Lung (tissue), 11 donors: ENCODE measurements at regions not wholly inside any gene's neighbourhood (a gene's known extent, or its start where the extent isn't known, plus 50 kb on each side); places are given as distances from the start of the nearest gene placed in this dataset.

Experiments
- ATAC-seq: fragments of 200-7000 bp; cut with Tn5 transposase; one replicate; pipeline ENCODE4 v1.9.1; 2020; ENCODE audit warnings: moderate number of reproducible peaks; ENCODE audit not compliant: insufficient read depth, low FRiP score
- DNase-seq, 3 donors: peaks; one replicate each; pipeline ENCODE4 v3.0.0-alpha.2; 2013 to 2017
- H3K27ac ChIP-seq, 2 donors: one replicate each; pipeline ENCODE4 v1.5.1; 2013; ENCODE audit warnings: mild to moderate bottlenecking in 2 of 2, moderate library complexity in 2 of 2, control low read depth in 1 of 2, inconsistent platforms in 1 of 2, low read depth in 1 of 2, low read length in 1 of 2
- H3K27me3 ChIP-seq, 3 donors: one replicate each; pipeline ENCODE4 v1.5.1; 2013; ENCODE audit warnings: low read length in 2 of 3; ENCODE audit not compliant: control insufficient read depth in 3 of 3, insufficient read depth in 3 of 3
- H3K36me3 ChIP-seq, 4 donors: one replicate each; pipeline ENCODE4 v1.5.1; 2013; ENCODE audit warnings: low read length in 4 of 4, mild to moderate bottlenecking in 1 of 4, moderate library complexity in 1 of 4; ENCODE audit not compliant: control insufficient read depth in 4 of 4, insufficient read depth in 4 of 4
- H3K4me1 ChIP-seq, 5 donors: one replicate each; pipeline ENCODE4 v1.5.1; 2013; ENCODE audit warnings: low read length in 5 of 5, mild to moderate bottlenecking in 2 of 5, moderate library complexity in 1 of 5; ENCODE audit not compliant: control insufficient read depth in 5 of 5, insufficient read depth in 5 of 5
- H3K4me3 ChIP-seq: one replicate; pipeline ENCODE4 v1.5.1; 2013; ENCODE audit warnings: mild to moderate bottlenecking, control low read depth, moderate library complexity
- H3K9ac ChIP-seq, 2 donors: one replicate each; pipeline ENCODE4 v1.5.1; 2013; ENCODE audit warnings: low read length in 2 of 2, control low read depth in 1 of 2; ENCODE audit not compliant: insufficient read depth in 1 of 2
- H3K9me3 ChIP-seq, 4 donors: one replicate each; pipeline ENCODE4 v1.5.1; 2013; ENCODE audit warnings: low read length in 3 of 4, mild to moderate bottlenecking in 1 of 4, moderate library complexity in 1 of 4; ENCODE audit not compliant: control insufficient read depth in 4 of 4, insufficient read depth in 3 of 4
- WGBS, 2 donors: extraction: QIAGEN DNeasy Blood & Tissue Kit; methylation state at CpG; one replicate each; pipeline ENCODE4 v1.1.7; 2013; 5-methylcytosine and 5-hydroxymethylcytosine counted together
- TF ChIP-seq, protein P1 (sequence below): IDR thresholded peaks from 2 replicates; pipeline ENCODE4 v1.5.1; 2012; ENCODE audit warnings: mild to moderate bottlenecking; ENCODE audit errors: control extremely low read depth, extremely low read depth
- donor health status: control.
- donor health status: control.
- donor health status: Bipolar disorder and iron deficiency.
- donor health status: healthy.
- donor health status: DM: yes; HTN: yes; CAD: no.

DNA sequence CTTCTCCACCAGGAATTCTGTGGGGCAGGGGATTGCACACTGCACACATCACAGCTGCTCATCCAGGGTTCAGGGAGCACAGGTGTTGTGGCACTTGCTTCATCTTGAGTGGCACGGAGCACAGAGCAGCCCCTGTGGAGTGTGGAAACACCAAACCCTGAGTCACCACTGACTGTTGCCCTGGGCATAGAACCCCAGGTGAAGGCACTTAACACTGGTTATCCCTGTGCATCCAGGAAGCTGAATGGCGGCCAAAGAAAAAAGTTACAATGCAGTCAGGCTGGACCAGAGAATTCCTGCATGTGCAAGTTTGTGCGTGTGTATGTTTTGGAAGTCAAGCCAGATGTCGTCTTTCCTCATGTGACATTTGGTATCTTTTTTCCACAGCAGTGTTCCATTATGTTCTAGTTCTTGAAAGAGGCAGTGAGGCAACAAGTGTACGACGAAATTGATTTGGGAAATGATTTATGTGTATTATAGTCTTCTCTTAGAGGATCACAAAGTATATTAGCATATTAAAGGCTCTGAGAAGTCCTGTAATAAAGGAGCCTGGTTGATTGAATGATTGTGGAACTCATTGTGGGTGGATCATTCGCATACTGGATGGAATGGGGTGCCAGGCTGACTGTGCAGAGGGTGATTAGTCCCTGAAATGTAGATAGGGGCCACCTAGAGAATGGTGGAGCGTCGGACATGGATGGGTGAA lies 292.3 kb downstream of the TLE3 start:
- Histone ChIP-seq H3K9ac (no peak overlapping the region), H3K27me3 (no peaks in the 10 kb centered on the region), H3K4me3 (no peak overlapping the region), H3K9me3 (no peaks in the 10 kb centered on the region), H3K27ac (peak overlapping the region in 1 of 2 donors; percentile 37), H3K36me3 (no peaks in the 10 kb centered on the region), H3K4me1 (peaks cover 0 to 5% (median 0%) of the 10 kb centered on the region in 5 donors)
- ATAC-seq, result no peak
- WGBS, 2 donors, result 64 to 81% methylated on average over 9 of the region's 9 CpGs
- TF ChIP-seq, protein P1, sequence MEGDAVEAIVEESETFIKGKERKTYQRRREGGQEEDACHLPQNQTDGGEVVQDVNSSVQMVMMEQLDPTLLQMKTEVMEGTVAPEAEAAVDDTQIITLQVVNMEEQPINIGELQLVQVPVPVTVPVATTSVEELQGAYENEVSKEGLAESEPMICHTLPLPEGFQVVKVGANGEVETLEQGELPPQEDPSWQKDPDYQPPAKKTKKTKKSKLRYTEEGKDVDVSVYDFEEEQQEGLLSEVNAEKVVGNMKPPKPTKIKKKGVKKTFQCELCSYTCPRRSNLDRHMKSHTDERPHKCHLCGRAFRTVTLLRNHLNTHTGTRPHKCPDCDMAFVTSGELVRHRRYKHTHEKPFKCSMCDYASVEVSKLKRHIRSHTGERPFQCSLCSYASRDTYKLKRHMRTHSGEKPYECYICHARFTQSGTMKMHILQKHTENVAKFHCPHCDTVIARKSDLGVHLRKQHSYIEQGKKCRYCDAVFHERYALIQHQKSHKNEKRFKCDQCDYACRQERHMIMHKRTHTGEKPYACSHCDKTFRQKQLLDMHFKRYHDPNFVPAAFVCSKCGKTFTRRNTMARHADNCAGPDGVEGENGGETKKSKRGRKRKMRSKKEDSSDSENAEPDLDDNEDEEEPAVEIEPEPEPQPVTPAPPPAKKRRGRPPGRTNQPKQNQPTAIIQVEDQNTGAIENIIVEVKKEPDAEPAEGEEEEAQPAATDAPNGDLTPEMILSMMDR, result no peak
- no peak for DNase-seq

DNA sequence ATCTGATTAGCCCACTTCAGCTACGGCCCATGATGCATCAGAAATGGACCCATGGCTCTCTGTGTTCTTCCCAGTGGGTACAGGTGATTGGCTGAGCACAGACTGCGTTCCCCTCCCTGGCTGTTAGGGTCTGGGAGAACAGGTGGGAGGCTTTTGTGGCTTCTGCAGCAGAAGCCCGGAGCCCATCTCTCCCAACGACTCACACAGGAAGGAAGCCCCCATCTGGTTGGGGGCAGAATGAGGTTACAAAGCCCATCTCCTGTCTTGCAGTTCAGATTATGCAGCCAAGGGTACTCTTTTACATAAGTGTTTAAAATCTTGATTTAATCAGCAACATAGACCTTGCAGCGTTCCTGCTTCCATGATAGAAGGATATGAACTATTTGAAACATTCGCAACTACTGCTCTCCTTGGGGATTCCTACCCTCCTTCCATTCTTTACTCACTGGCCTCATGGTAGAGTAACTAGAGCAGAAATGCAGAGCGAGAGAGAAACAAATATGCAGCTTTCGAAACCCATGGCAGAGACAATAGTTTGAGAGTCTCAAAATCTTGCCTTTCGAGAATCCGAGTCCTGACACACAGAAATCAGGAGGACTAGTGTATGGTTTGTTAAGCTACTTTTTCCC lies 291.3 kb downstream of the TLE3 start:
- DNase-seq (no peak), ATAC-seq (no peak)
- Histone ChIP-seq H3K27me3 (no peaks in the 10 kb centered on the region), H3K27ac (no peak overlapping the region), H3K4me1 (peaks cover 0 to 9% (median 0%) of the 10 kb centered on the region in 5 donors), H3K4me3 (no peak overlapping the region), H3K36me3 (no peaks in the 10 kb centered on the region), H3K9me3 (no peaks in the 10 kb centered on the region), H3K9ac (no peak overlapping the region)
- WGBS, 2 donors, result 55 to 67% methylated on average over 10 of the region's 10 CpGs
- TF ChIP-seq, protein P1, result no peak

GRCh38 chr15:69807721-69808120 lies 290.0 kb downstream of the TLE3 start:
- no peaks in the 10 kb centered on the region for H3K36me3 ChIP-seq
- no peak overlapping the region for H3K9ac ChIP-seq
- no peaks in the 10 kb centered on the region for H3K27me3 ChIP-seq
- 61 to 71% methylated on average over 5 of the region's 5 CpGs for WGBS, 2 donors
- no peak overlapping the region for H3K4me3 ChIP-seq
- DNase-seq, result no peak
- peaks cover 0 to 9% (median 0%) of the 10 kb centered on the region in 5 donors for H3K4me1 ChIP-seq
- H3K9me3 ChIP-seq, result no peaks in the 10 kb centered on the region
- TF ChIP-seq, protein P1, result no peak
- no peak overlapping the region for H3K27ac ChIP-seq
- ATAC-seq, result no peak
